T-cell (primary cell): ENCODE measurements at regions not wholly inside any gene's neighbourhood (a gene's known extent, or its start where the extent isn't known, plus 50 kb on each side); places are given as distances from the start of the nearest gene placed in this dataset.
A peak's percentile ranks its signal among the peaks of the same experiment; 100 is the strongest.

Source experiments
- ATAC-seq, 4 experiments: fragments of 200-7000 bp in 3 of 4; fragments of 150-1000 bp in 1 of 4; cut with Tn5 transposase; replicated peaks in 1 of 4; 1 replicate in 3 of 4; 2 replicates in 1 of 4; pipeline ENCODE4 v1.10.0; 2021; ENCODE audit warnings: moderate library complexity in 3 of 4, mild to moderate bottlenecking in 2 of 4, moderate number of reproducible peaks in 1 of 4
- CTCF ChIA-PET, 2 donors: fragments of 300-600 bp; sonication (Branson Sonifier 250); formaldehyde crosslinking; loops; one replicate each; lab custom pipeline; 2022; ENCODE audit warnings: antibody characterized with exemption in 2 of 2; lab: Charles Lee
- POLR2A ChIA-PET, 2 donors: fragments of 300-600 bp; sonication (Branson Sonifier 250); formaldehyde crosslinking; loops; one replicate each; lab custom pipeline; 2022; ENCODE audit warnings: antibody characterized with exemption in 2 of 2; lab: Charles Lee
- DNase-seq, 35 experiments: peaks; one replicate each; pipeline versions ENCODE4 v3.0.0 to v3.0.0-alpha.2; 2013 to 2023
- H3K27ac ChIP-seq: one replicate; pipeline ENCODE4 v1.5.1; 2013; ENCODE audit warnings: low read length
- H3K27me3 ChIP-seq, 2 experiments: replicated peaks in 1 of 2; 1 replicate in 1 of 2; 2 replicates in 1 of 2; pipeline versions ENCODE4 v1.6.1 to v1.7.0; 2013; ENCODE audit warnings: low read length in 1 of 2, mixed read lengths in 1 of 2; ENCODE audit not compliant: control insufficient read depth in 2 of 2, insufficient read depth in 2 of 2; ENCODE audit errors: extremely low read depth in 1 of 2
- H3K36me3 ChIP-seq, 2 donors: 1 replicate in 1 of 2; 2 replicates in 1 of 2; pipeline versions ENCODE4 v1.6.1 to v1.7.0; 2013; ENCODE audit warnings: low read length in 1 of 2; ENCODE audit not compliant: control insufficient read depth in 2 of 2, insufficient read depth in 1 of 2; ENCODE audit errors: extremely low read depth in 1 of 2
- H3K4me1 ChIP-seq, 2 experiments: 1 replicate in 1 of 2; 2 replicates in 1 of 2; pipeline versions ENCODE4 v1.6.1 to v1.7.0; 2013; ENCODE audit warnings: low read length in 2 of 2, mixed read lengths in 1 of 2; ENCODE audit not compliant: insufficient read depth in 2 of 2, control insufficient read depth in 1 of 2; ENCODE audit errors: extremely low read depth in 1 of 2
- H3K4me3 ChIP-seq, 2 donors: 1 replicate in 1 of 2; 2 replicates in 1 of 2; pipeline versions ENCODE4 v1.5.1 to v1.7.0; 2013; ENCODE audit warnings: mild to moderate bottlenecking in 2 of 2, low read length in 1 of 2, moderate library complexity in 1 of 2; ENCODE audit not compliant: control insufficient read depth in 1 of 2; ENCODE audit errors: extremely low read depth in 1 of 2
- H3K9me3 ChIP-seq: 2 replicates; pipeline ENCODE4 v1.7.0; 2013
- H3K27ac Mint-ChIP-seq, 2 donors: one replicate each; pipeline ENCODE4 v1.8.0; 2020 to 2021; ENCODE audit warnings: mild to moderate bottlenecking in 2 of 2, mixed read lengths in 2 of 2
- H3K27me3 Mint-ChIP-seq, 2 donors: one replicate each; pipeline ENCODE4 v1.8.0; 2021 to 2022; ENCODE audit warnings: mixed read lengths in 2 of 2
- H3K36me3 Mint-ChIP-seq: one replicate; pipeline ENCODE4 v1.8.0; 2021; ENCODE audit warnings: mixed read lengths
- H3K4me1 Mint-ChIP-seq, 3 donors: one replicate each; pipeline ENCODE4 v1.8.0; 2020 to 2022; ENCODE audit warnings: mixed read lengths in 3 of 3, mild to moderate bottlenecking in 1 of 3
- H3K4me3 Mint-ChIP-seq, 3 donors: one replicate each; pipeline ENCODE4 v1.8.0; 2020 to 2022; ENCODE audit warnings: mild to moderate bottlenecking in 3 of 3, mixed read lengths in 3 of 3, moderate library complexity in 3 of 3
- H3K9me3 Mint-ChIP-seq, 3 donors: one replicate each; pipeline ENCODE4 v1.8.0; 2020 to 2022; ENCODE audit warnings: mixed read lengths in 3 of 3
- WGBS: methylation state at CpG from one replicate; pipeline ENCODE4 v1.1.5; 2013; ENCODE audit warnings: missing lambda C conversion rate; ENCODE audit not compliant: insufficient coverage; 5-methylcytosine and 5-hydroxymethylcytosine counted together

DNA sequence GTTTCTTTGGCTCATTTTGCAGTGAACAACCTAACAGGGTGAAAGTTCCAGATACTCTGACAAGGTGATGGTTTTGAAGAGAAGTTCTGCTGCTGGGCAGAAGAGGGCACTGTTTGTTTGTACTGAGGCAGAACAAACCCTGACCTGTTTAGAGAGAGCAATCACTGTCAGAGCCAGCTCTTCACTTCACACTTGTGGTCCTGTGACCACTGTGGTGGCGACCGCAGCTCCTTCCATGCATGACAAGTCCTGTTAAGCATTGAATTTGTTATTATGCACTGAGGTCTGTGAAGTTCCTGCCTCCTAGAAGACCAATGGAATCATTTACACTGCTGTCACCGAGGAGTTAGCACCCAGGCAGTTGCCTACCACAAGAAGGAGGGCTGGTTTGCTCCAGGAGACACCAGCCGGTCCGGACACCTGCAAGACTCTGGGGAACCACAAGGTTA lies 86.6 kb downstream of the ZNF330 start:
- no peaks in the 10 kb centered on the region for H3K9me3 ChIP-seq
- no peaks in the 10 kb centered on the region for H3K9me3 Mint-ChIP-seq
- CTCF ChIA-PET, result interaction anchor here (0.8 to 1.0 kb wide), 5 partner anchors 28 to 1543 kb away, joined by 3 to 4 read pairs (median 3); no protein-coding TSS in a partner anchor
- ATAC-seq, result peak; percentile 76 to 90 (median 86)
- no peaks in the 10 kb centered on the region for H3K36me3 ChIP-seq
- POLR2A ChIA-PET, result interaction anchor here in 1 of 2 donors (0.9 kb wide), 1 partner anchor 1176 kb away, joined by 3 read pairs; no protein-coding TSS in a partner anchor
- H3K27me3 ChIP-seq, result no peaks in the 10 kb centered on the region
- peaks cover 0 to 4% (median 3%) of the 10 kb centered on the region in 3 donors for H3K4me1 Mint-ChIP-seq
- peaks cover 0 to 4% of the 10 kb centered on the region in 2 donors for H3K27me3 Mint-ChIP-seq
- peak; percentile 2 to 73 (median 47) for DNase-seq
- no peak overlapping the region for H3K4me3 Mint-ChIP-seq
- no peak overlapping the region for H3K4me3 ChIP-seq
- 25% methylated on average over 2 of the region's 5 CpGs for WGBS
- no peaks in the 10 kb centered on the region for H3K36me3 Mint-ChIP-seq
- H3K27ac Mint-ChIP-seq, result no peak overlapping the region
- peaks cover 0 to 4% of the 10 kb centered on the region in 2 experiments for H3K4me1 ChIP-seq
- H3K27ac ChIP-seq, result no peak overlapping the region

DNA sequence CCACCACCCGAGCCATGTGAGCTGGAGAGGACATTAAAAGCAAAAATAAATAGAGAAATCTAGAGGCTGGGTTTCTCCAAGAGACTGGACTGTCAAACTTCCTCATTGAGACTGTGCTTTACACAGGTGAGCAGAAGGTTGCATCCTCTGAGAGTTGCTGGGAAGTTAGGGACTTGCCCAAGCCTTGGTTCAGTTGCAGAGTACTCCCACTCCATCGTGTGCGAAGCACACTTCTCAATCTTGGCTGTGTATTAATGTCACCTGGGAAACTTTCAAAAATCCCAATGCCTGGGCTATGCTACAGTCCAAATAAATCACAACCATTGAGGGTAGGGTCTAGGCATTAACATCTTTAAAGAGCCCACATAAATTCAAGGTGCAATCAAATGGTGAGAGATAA lies 89.2 kb downstream of the ZNF330 start:
- CTCF ChIA-PET, result no interaction called here

DNA sequence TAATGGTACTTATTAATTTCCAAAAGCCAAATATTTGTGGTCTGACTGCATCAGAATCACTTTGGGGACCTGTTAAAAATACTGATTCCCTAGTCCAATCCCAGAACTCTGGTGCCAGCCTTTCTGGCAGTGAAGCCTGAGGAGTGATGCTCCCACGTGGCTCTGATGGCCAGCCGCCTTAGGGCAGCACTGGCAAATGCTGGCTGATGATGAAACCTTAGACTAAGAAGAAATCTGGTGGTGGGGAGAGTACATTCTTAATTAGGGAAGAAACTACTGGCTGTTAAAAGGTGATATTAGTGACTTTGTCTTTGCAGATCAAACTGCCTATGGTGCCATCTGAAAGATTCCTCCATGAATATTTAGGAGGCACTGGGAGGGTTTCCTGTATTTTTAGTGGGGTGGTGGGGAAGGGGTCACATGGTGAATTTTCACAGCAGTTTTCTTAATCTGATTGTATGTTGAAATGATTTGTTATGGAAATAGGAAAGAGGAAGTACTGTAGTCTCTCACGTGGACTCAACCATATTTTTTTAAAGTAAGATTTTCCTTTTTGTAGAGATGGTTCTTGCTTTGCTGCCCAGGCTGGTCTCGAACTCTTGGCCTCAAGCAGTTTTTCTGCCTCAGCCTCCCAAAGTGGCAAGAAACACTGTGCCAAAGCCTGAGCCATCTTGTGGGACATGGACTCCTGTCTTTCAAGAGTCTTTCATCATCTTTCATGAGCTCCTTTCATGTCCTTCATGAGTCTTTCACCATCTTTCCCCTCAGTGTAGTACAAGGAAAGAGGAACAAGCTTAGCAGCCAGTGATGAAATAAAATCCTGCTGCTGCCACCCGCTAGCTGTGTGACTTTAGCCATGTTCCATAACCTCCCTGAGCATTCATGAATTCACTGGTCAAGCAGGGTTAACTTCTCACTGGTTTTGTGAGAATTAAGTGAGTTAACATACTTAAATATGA lies 90.8 kb downstream of the ZNF330 start:
- Mint-ChIP-seq H3K27ac (no peak overlapping the region), H3K4me1 (peaks cover 0 to 4% (median 3%) of the 10 kb centered on the region in 3 donors), H3K27me3 (peaks cover 3 to 5% of the 10 kb centered on the region in 2 donors), H3K9me3 (no peaks in the 10 kb centered on the region), H3K36me3 (no peaks in the 10 kb centered on the region), H3K4me3 (no peak overlapping the region)
- DNase-seq (no peak), ATAC-seq (no peak)
- H3K4me3 ChIP-seq, result no peak overlapping the region
- CTCF ChIA-PET, result no interaction called here
- peaks cover 0 to 4% of the 10 kb centered on the region in 2 experiments for H3K4me1 ChIP-seq
- no CpG with 5 or more reads among the region's 5 CpGs for WGBS
- no peaks in the 10 kb centered on the region for H3K27me3 ChIP-seq
- no peak overlapping the region for H3K27ac ChIP-seq
- H3K9me3 ChIP-seq, result no peaks in the 10 kb centered on the region
- H3K36me3 ChIP-seq, result no peaks in the 10 kb centered on the region
- POLR2A ChIA-PET, result no interaction called here

More for the DNA sequence above, 89.2 kb downstream of the ZNF330 start:
- WGBS, result no CpG with 5 or more reads among the region's 3 CpGs
- peaks cover 4% of the 10 kb centered on the region in 2 donors for H3K27me3 Mint-ChIP-seq
- H3K36me3 ChIP-seq, result no peaks in the 10 kb centered on the region
- no peak overlapping the region for H3K27ac ChIP-seq
- H3K4me3 Mint-ChIP-seq, result no peak overlapping the region
- POLR2A ChIA-PET, result no interaction called here
- H3K36me3 Mint-ChIP-seq, result no peaks in the 10 kb centered on the region
- no peaks in the 10 kb centered on the region for H3K9me3 Mint-ChIP-seq
- H3K9me3 ChIP-seq, result no peaks in the 10 kb centered on the region
- no peak overlapping the region for H3K4me3 ChIP-seq
- no peaks in the 10 kb centered on the region for H3K27me3 ChIP-seq
- peaks cover 0 to 4% (median 3%) of the 10 kb centered on the region in 3 donors for H3K4me1 Mint-ChIP-seq
- no peak overlapping the region for H3K27ac Mint-ChIP-seq
- no peak for ATAC-seq
- DNase-seq, result no peak
- H3K4me1 ChIP-seq, result peaks cover 0 to 4% of the 10 kb centered on the region in 2 experiments

DNA sequence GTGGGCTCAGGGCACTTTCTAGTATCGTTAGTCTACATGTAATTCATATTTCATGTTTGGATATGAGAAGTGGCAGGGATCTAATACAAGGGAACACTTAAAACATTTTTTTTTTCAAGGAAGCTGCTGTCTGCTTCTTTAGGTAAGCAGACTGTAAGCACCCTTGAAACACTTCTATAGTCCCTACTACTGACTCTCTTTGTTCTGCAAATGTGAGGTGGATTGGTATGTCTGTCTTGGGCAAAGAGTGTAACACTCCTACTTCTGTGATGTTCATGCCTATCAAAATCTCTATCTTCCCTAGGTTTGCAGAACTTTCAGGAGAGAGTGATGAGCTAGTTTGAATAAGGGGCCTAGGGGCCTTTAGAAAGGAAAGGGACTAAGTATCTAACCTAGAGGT lies 93.9 kb downstream of the ZNF330 start:
- Mint-ChIP-seq H3K4me3 (no peak overlapping the region), H3K9me3 (no peaks in the 10 kb centered on the region), H3K4me1 (no peaks in the 10 kb centered on the region), H3K36me3 (no peaks in the 10 kb centered on the region), H3K27ac (no peak overlapping the region), H3K27me3 (peaks cover 10% of the 10 kb centered on the region in 2 donors)
- no peaks in the 10 kb centered on the region for H3K36me3 ChIP-seq
- no CpG with 5 or more reads among the region's 1 CpG for WGBS
- H3K9me3 ChIP-seq, result no peaks in the 10 kb centered on the region
- no peak overlapping the region for H3K27ac ChIP-seq
- DNase-seq (no peak), ATAC-seq (no peak)
- H3K27me3 ChIP-seq, result no peaks in the 10 kb centered on the region
- no peak overlapping the region for H3K4me3 ChIP-seq
- no peaks in the 10 kb centered on the region for H3K4me1 ChIP-seq
- ChIA-PET POLR2A (no interaction called here), CTCF (no interaction called here)

DNA sequence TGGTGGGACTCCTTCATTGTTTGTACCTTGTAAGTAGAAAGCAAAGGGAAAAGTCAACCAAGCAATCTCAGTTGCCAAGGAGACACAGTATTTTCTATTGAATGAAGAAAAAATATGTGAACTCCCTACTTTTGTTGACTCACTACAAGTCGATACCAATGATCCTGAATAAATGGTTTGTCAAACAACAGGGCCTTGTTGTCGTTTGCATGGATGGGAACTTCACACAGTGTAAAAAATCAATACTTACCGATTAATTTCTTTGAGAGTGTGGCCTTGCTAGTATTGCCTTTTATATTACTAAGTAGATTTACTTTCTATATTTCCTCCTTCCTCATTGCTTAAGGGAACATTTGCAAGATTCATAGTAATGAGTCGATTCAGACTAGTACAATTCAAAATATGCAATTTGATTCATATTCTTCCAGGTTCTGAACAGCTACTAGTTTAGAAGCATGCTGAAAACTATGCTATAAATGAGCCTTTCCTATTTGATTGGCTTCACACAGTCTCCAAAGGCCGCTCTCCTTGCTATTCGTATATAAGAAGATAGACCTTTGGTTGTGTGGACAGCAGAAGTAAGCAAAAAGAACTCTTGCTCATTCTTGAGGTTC lies 108.0 kb downstream of the ZNF330 start:
- no peaks in the 10 kb centered on the region for H3K36me3 Mint-ChIP-seq
- ATAC-seq, result no peak
- Histone ChIP-seq H3K4me3 (no peak overlapping the region), H3K9me3 (no peaks in the 10 kb centered on the region), H3K27me3 (peaks cover 0 to 4% of the 10 kb centered on the region in 2 experiments), H3K4me1 (no peaks in the 10 kb centered on the region), H3K27ac (no peak overlapping the region), H3K36me3 (no peaks in the 10 kb centered on the region)
- H3K4me3 Mint-ChIP-seq, result no peak overlapping the region
- peaks cover 19 to 33% of the 10 kb centered on the region in 2 donors for H3K27me3 Mint-ChIP-seq
- DNase-seq, result no peak
- H3K9me3 Mint-ChIP-seq, result no peaks in the 10 kb centered on the region
- H3K4me1 Mint-ChIP-seq, result peaks cover 0 to 8% (median 6%) of the 10 kb centered on the region in 3 donors
- no CpG with 5 or more reads among the region's 6 CpGs for WGBS
- CTCF ChIA-PET, result no interaction called here
- POLR2A ChIA-PET, result no interaction called here
- H3K27ac Mint-ChIP-seq, result no peak overlapping the region

DNA sequence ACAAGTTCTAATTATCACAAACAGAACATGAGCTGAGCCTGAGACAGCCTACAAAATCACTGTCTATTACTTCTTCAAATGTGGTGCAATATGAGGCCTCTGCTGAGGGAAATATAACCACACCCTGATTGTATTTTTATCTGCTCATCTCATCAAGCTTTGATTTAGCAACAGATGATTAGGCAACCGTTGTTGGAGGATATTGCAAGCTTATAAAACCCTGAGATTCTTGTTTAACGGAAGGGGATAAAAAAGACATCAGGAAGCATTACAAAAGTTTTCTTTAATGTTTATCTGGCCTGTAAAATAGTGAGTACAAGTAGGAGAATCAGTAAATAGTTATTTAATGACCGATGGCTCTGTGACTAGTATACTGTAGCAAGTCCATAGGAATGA lies 108.5 kb downstream of the ZNF330 start:
- ChIA-PET POLR2A (no interaction called here), CTCF (no interaction called here)
- Histone ChIP-seq H3K27ac (no peak overlapping the region), H3K36me3 (no peaks in the 10 kb centered on the region), H3K4me1 (no peaks in the 10 kb centered on the region), H3K9me3 (no peaks in the 10 kb centered on the region), H3K4me3 (no peak overlapping the region), H3K27me3 (peaks cover 0 to 4% of the 10 kb centered on the region in 2 experiments)
- DNase-seq (no peak), ATAC-seq (no peak)
- no peak overlapping the region for H3K4me3 Mint-ChIP-seq
- 100% methylated on average over 1 of the region's 3 CpGs for WGBS
- H3K9me3 Mint-ChIP-seq, result no peaks in the 10 kb centered on the region
- no peaks in the 10 kb centered on the region for H3K36me3 Mint-ChIP-seq
- peaks cover 15 to 36% of the 10 kb centered on the region in 2 donors for H3K27me3 Mint-ChIP-seq
- H3K27ac Mint-ChIP-seq, result no peak overlapping the region
- peaks cover 0 to 9% (median 8%) of the 10 kb centered on the region in 3 donors for H3K4me1 Mint-ChIP-seq
